ENCODE measurements at regions not wholly inside any gene's neighbourhood (a gene's known extent, or its start where the extent isn't known, plus 50 kb on each side); places are given as distances from the start of the nearest gene placed in this dataset.

DNA sequence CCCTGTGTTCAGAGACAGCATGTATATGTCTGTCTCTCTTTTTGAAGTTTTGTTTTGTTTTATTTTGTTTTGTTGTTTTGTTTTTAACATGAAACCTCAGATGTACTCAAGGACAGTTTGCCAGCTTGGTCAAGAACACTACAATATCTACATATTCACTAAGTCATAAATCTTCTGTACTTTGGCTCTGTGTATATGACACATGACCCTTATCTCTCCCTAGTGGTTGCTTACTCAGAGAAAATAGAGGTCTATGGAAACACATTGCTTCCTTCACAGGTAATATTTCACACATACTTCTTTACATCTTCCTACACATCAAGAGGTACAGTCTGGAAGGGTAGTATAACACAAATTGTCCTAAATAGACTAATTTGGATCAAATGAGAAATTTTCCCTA lies 312.6 kb upstream of the VRK2 start:
- H4K8ac ChIP-seq (replicated peaks; ENCODE audit: insufficient read length, low read depth, low read length) = no peak overlapping the region
- no peaks in the 10 kb centered on the region for H3K27me3 ChIP-seq (ENCODE audit: insufficient read depth, low read length)
- no peaks in the 10 kb centered on the region for H3K9me3 ChIP-seq (ENCODE audit: control insufficient read depth, low read depth, low read length)
- no peaks in the 10 kb centered on the region for H3K4me1 Mint-ChIP-seq
- H3K4me1 ChIP-seq (ENCODE audit: insufficient read depth, low read length) = no peaks in the 10 kb centered on the region
- H4K91ac ChIP-seq (ENCODE audit: insufficient read length, low read depth, low read length) = no peak overlapping the region
- H3K27ac Mint-ChIP-seq = no peak overlapping the region
- H2BK20ac ChIP-seq (ENCODE audit: low read depth, low read length, poor library complexity, severe bottlenecking) = no peak overlapping the region
- H3T11ph ChIP-seq (ENCODE audit: low read length) = no peak overlapping the region
- TF ChIP-seq, protein P1, sequence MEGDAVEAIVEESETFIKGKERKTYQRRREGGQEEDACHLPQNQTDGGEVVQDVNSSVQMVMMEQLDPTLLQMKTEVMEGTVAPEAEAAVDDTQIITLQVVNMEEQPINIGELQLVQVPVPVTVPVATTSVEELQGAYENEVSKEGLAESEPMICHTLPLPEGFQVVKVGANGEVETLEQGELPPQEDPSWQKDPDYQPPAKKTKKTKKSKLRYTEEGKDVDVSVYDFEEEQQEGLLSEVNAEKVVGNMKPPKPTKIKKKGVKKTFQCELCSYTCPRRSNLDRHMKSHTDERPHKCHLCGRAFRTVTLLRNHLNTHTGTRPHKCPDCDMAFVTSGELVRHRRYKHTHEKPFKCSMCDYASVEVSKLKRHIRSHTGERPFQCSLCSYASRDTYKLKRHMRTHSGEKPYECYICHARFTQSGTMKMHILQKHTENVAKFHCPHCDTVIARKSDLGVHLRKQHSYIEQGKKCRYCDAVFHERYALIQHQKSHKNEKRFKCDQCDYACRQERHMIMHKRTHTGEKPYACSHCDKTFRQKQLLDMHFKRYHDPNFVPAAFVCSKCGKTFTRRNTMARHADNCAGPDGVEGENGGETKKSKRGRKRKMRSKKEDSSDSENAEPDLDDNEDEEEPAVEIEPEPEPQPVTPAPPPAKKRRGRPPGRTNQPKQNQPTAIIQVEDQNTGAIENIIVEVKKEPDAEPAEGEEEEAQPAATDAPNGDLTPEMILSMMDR (conservative IDR thresholded peaks at IDR 0.05) = no peak
- H2BK120ac ChIP-seq (ENCODE audit: low read depth, low read length, poor library complexity, severe bottlenecking) = no peak overlapping the region
- no peak overlapping the region for H2BK12ac ChIP-seq (ENCODE audit: insufficient read length, low read depth, low read length)
- H3K36me3 Mint-ChIP-seq (ENCODE audit: insufficient read depth in 1 of 3, low read depth in 3 of 3) = no peaks in the 10 kb centered on the region
- H3K23me2 ChIP-seq (ENCODE audit: insufficient read length, low read depth, low read length, poor library complexity, severe bottlenecking) = no peaks in the 10 kb centered on the region
- no peak overlapping the region for H3K18ac ChIP-seq (ENCODE audit: insufficient read length, low read depth, low read length)
- H3K27ac ChIP-seq (ENCODE audit: insufficient read length, low read depth, low read length) = no peak overlapping the region
- H3K9ac ChIP-seq (ENCODE audit: extremely low read depth, insufficient read length, low read length) = no peak overlapping the region
- no peaks in the 10 kb centered on the region for H3K27me3 Mint-ChIP-seq (ENCODE audit: low read depth)
- no peak overlapping the region for H3K14ac ChIP-seq (ENCODE audit: insufficient read depth, low read length)
- no peak overlapping the region for H2BK5ac ChIP-seq (ENCODE audit: insufficient read length, low read length)
- H3K23ac ChIP-seq (ENCODE audit: insufficient read length, low read depth, low read length) = no peak overlapping the region
- H3K4me3 Mint-ChIP-seq = no peak overlapping the region
- DNase-seq = no peak
- no peaks in the 10 kb centered on the region for H3K9me3 Mint-ChIP-seq
- H4K20me1 ChIP-seq (ENCODE audit: control insufficient read depth, insufficient read depth, insufficient read length) = no peaks in the 10 kb centered on the region
- no peak overlapping the region for H3K56ac ChIP-seq (ENCODE audit: insufficient read length, low read depth, low read length)
- H4K5ac ChIP-seq (ENCODE audit: insufficient read length, low read depth, low read length) = no peak overlapping the region
- H3K79me2 ChIP-seq (ENCODE audit: insufficient read depth, low read length) = no peaks in the 10 kb centered on the region
- H3K4me2 ChIP-seq (ENCODE audit: insufficient read depth, insufficient read length, low read length) = no peak overlapping the region
- H3K4ac ChIP-seq (ENCODE audit: low read depth, low read length) = no peak overlapping the region
- H2BK15ac ChIP-seq (ENCODE audit: low read depth, low read length) = no peak overlapping the region
- H2AK5ac ChIP-seq (ENCODE audit: insufficient read length, low read length) = no peak overlapping the region
- H2AFZ ChIP-seq (ENCODE audit: low read length) = no peak overlapping the region
- no peaks in the 10 kb centered on the region for H3K79me1 ChIP-seq (ENCODE audit: insufficient read depth, low read depth, low read length, poor library complexity, severe bottlenecking)

Data from H9 (cell line).